PFSK-1 (cell line): ENCODE measurements at regions not wholly inside any gene's neighbourhood (a gene's known extent, or its start where the extent isn't known, plus 50 kb on each side); places are given as distances from the start of the nearest gene placed in this dataset.

Experiments
- FOXP2 ChIP-seq: optimal IDR thresholded peaks from 2 replicates; pipeline ENCODE3; 2011; ENCODE audit warnings: borderline replicate concordance, control low read depth, inconsistent platforms; ENCODE audit not compliant: insufficient read depth; ENCODE audit errors: extremely low read length, extremely low read depth
- POLR2AphosphoS5 ChIP-seq: IDR thresholded peaks from 2 replicates; pipeline ENCODE4 v1.6.1; 2012; ENCODE audit warnings: low read depth, mild to moderate bottlenecking, control low read depth, low read length, moderate library complexity
- REST ChIP-seq, 2 experiments: IDR thresholded peaks; 2 replicates each; pipeline versions ENCODE4 v1.6.1 to v1.8.0; 2011 to 2012; ENCODE audit warnings: low read depth in 2 of 2, low read length in 2 of 2, control low read depth in 1 of 2, inconsistent platforms in 1 of 2, mild to moderate bottlenecking in 1 of 2, moderate library complexity in 1 of 2; ENCODE audit not compliant: insufficient read depth in 1 of 2
- SIN3A ChIP-seq: IDR thresholded peaks from 2 replicates; pipeline ENCODE4 v1.6.1; 2012; ENCODE audit warnings: mild to moderate bottlenecking, low read length, moderate library complexity, borderline replicate concordance; ENCODE audit not compliant: insufficient read depth
- TAF1 ChIP-seq: IDR thresholded peaks from 2 replicates; pipeline ENCODE4 v1.6.1; 2012; ENCODE audit warnings: low read length, control low read depth, borderline replicate concordance; ENCODE audit not compliant: insufficient read depth

DNA sequence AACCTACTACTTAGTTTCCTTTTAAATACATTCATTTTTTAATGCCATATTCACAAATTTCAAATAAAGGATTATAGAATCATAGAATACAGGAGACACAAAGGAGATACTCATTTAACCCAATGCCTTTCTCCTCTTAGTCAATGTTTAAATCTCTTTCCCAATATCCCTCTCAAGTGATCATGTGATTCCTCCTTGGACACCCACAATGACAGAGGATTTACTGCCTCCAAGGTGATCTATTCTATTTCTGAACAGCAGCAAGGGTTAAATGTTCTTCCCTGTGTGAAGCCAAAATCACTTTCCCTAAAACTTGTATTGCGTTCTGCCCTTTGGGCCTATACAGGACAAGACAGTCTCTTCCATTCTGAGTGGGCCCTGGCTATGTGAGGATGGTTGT lies 73.3 kb upstream of the PICALM start:
- TF ChIP-seq TAF1 (no peak), SIN3A (no peak), POLR2AphosphoS5 (no peak), REST (IDR thresholded peaks at IDR 0.05; ENCODE audit: insufficient read depth in 1 of 2, low read depth in 2 of 2, low read length in 2 of 2) (no peak), FOXP2 (no peak)
